Right lobe of liver (tissue), 4 donors: ENCODE measurements at regions not wholly inside any gene's neighbourhood (a gene's known extent, or its start where the extent isn't known, plus 50 kb on each side); places are given as distances from the start of the nearest gene placed in this dataset.

Source experiments
- CTCF ChIP-seq, 4 donors: fragments of 200-600 bp in 3 of 4; fragments of 450-650 bp in 1 of 4; IDR thresholded peaks; one replicate each; pipeline versions ENCODE4 v1.5.1 to v1.8.0; 2016 to 2022; ENCODE audit warnings: antibody characterized with exemption in 4 of 4, mild to moderate bottlenecking in 2 of 4
- POLR2A ChIP-seq: fragments of 450-650 bp; IDR thresholded peaks from one replicate; pipeline ENCODE4 v1.6.1; 2017; ENCODE audit warnings: antibody characterized with exemption, mild to moderate bottlenecking
- donor health status: DM: no; HTN: no; CAD: no.
- donor health status: DM: no; HTN: no; CAD: no.
- donor health status: DM: no; HTN: yes; CAD: no.

GRCh38 chr22:19656541-19657251 lies 57.6 kb upstream of the SEPTIN5 start:
- TF ChIP-seq CTCF (IDR thresholded peaks at IDR 0.05): no peak
- TF ChIP-seq POLR2A: no peak
